ENCODE measurements at regions not wholly inside any gene's neighbourhood (a gene's known extent, or its start where the extent isn't known, plus 50 kb on each side); places are given as distances from the start of the nearest gene placed in this dataset.

DNA sequence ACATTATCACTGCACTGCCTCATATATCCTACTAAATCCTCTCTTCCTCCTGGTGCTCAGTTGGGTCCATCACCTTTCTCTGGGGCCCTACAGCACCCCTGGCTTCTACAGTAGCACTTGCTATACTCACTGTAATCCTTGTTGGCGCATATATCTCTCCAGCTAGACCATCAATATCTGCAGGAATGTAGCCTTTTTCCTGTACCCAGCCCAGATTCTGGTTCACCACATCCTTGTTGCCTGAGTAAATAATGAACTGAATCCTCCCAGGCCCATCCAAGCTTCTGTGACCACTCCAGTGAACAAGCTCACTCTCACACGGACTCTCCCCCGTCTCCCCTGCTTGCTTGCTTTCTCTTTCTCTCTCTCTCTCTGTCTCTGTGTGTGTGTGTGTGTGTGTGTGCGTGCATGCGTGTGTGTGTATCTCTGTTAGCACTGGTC lies 62.5 kb upstream of the LIPC start:
- TF ChIP-seq, protein P1, sequence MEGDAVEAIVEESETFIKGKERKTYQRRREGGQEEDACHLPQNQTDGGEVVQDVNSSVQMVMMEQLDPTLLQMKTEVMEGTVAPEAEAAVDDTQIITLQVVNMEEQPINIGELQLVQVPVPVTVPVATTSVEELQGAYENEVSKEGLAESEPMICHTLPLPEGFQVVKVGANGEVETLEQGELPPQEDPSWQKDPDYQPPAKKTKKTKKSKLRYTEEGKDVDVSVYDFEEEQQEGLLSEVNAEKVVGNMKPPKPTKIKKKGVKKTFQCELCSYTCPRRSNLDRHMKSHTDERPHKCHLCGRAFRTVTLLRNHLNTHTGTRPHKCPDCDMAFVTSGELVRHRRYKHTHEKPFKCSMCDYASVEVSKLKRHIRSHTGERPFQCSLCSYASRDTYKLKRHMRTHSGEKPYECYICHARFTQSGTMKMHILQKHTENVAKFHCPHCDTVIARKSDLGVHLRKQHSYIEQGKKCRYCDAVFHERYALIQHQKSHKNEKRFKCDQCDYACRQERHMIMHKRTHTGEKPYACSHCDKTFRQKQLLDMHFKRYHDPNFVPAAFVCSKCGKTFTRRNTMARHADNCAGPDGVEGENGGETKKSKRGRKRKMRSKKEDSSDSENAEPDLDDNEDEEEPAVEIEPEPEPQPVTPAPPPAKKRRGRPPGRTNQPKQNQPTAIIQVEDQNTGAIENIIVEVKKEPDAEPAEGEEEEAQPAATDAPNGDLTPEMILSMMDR (IDR thresholded peaks at IDR 0.05; ENCODE audit: low read depth, low read length) = no peak
- no peak for TF ChIP-seq EZH2phosphoT487 (IDR thresholded peaks at IDR 0.05; ENCODE audit: low read depth)

Measured in OCI-LY3 (cell line).